Medulla oblongata (tissue), 1 donor: ENCODE measurements at regions not wholly inside any gene's neighbourhood (a gene's known extent, or its start where the extent isn't known, plus 50 kb on each side); places are given as distances from the start of the nearest gene placed in this dataset.
"Not testable (repeated sequence)": the region's sequence is repeated elsewhere in the genome, so short reads cannot be mapped to it uniquely, and the experiment has no call there.

ENCODE experiments used
- DNase-seq: peaks from one replicate; pipeline ENCODE4 v3.0.0-alpha.2; 2015; ENCODE audit errors: extremely low spot score

- no peak for DNase-seq
Observed at GRCh38 chr2:145416640-145417039, 896.7 kb upstream of the ZEB2 start.

- no peak for DNase-seq
Observed at GRCh38 chr2:145415151-145415550, 895.2 kb upstream of the ZEB2 start.

GRCh38 chr2:145413261-145414030 is 893.5 kb upstream of the ZEB2 start:
- no peak for DNase-seq

GRCh38 chr2:145412155-145412554 is 892.2 kb upstream of the ZEB2 start:
- DNase-seq, result no peak

- no peak for DNase-seq
Observed at GRCh38 chr2:145411493-145411892, 891.6 kb upstream of the ZEB2 start.

- no peak for DNase-seq
Observed at GRCh38 chr2:145410086-145410485, 890.2 kb upstream of the ZEB2 start.

- no peak for DNase-seq
Observed at GRCh38 chr2:145408980-145409379, 889.1 kb upstream of the ZEB2 start.

GRCh38 chr2:145404690-145405089 is 884.8 kb upstream of the ZEB2 start:
- peak; percentile 16 for DNase-seq

- DNase-seq, result no peak
Observed at GRCh38 chr2:145402706-145403277, 882.9 kb upstream of the ZEB2 start.

GRCh38 chr2:145399131-145399530 is 879.2 kb upstream of the ZEB2 start:
- DNase-seq, result no peak

- no peak for DNase-seq
Observed at GRCh38 chr2:145394181-145394580, 874.3 kb upstream of the ZEB2 start.

GRCh38 chr2:145386973-145387372 is 867.1 kb upstream of the ZEB2 start:
- DNase-seq, result no peak

GRCh38 chr2:145383961-145384360 is 864.0 kb upstream of the ZEB2 start:
- no peak for DNase-seq

- no peak for DNase-seq
Observed at GRCh38 chr2:145380436-145381017, 860.6 kb upstream of the ZEB2 start.

- DNase-seq, result no peak
Observed at GRCh38 chr2:145379934-145380333, 860.0 kb upstream of the ZEB2 start.

GRCh38 chr2:145374165-145374564 is 854.2 kb upstream of the ZEB2 start:
- no peak for DNase-seq

- DNase-seq, result not testable (repeated sequence)
Observed at GRCh38 chr2:145367334-145367733, 847.4 kb upstream of the ZEB2 start.

- DNase-seq, result no peak
Observed at GRCh38 chr2:145366341-145366740, 846.4 kb upstream of the ZEB2 start.

GRCh38 chr2:145360129-145360790 is 840.3 kb upstream of the ZEB2 start:
- DNase-seq, result no peak

GRCh38 chr2:145359561-145359960 is 839.6 kb upstream of the ZEB2 start:
- DNase-seq, result no peak

- DNase-seq, result no peak
Observed at GRCh38 chr2:145356056-145356455, 836.1 kb upstream of the ZEB2 start.

- no peak for DNase-seq
Observed at GRCh38 chr2:145352484-145352883, 832.6 kb upstream of the ZEB2 start.
